HepG2 (cell line): ENCODE measurements at regions not wholly inside any gene's neighbourhood (a gene's known extent, or its start where the extent isn't known, plus 50 kb on each side); places are given as distances from the start of the nearest gene placed in this dataset.

ENCODE experiments used
- CEBPG ChIP-seq: IDR thresholded peaks from 2 replicates; pipeline ENCODE4 v1.6.1; 2016
- FIP1L1 ChIP-seq: fragments of 200-400 bp; formaldehyde crosslinking; IDR thresholded peaks from 2 replicates; pipeline ENCODE4 v1.6.1; 2018; ENCODE audit warnings: low read depth, mild to moderate bottlenecking, low read length, moderate library complexity, borderline replicate concordance; ENCODE audit not compliant: insufficient read depth
- NR3C1 ChIP-seq: sonication (generic); formaldehyde crosslinking; IDR thresholded peaks from 2 replicates; pipeline ENCODE4 v1.4.0; 2020; ENCODE audit warnings: missing genetic modification reagents
- POLR2AphosphoS5 ChIP-seq: IDR thresholded peaks from 2 replicates; pipeline ENCODE4 v1.6.1; 2012; ENCODE audit warnings: low read depth, low read length
- SNRNP70 ChIP-seq: fragments of 200-400 bp; formaldehyde crosslinking; IDR thresholded peaks from 2 replicates; pipeline ENCODE4 v1.6.1; 2017; ENCODE audit warnings: mild to moderate bottlenecking, low read depth, low read length, moderate library complexity
- SP1 ChIP-seq, 2 experiments: fragments of 450-650 bp in 1 of 2; sonication (generic) in 1 of 2; formaldehyde crosslinking in 1 of 2; IDR thresholded peaks; 2 replicates each; pipeline versions ENCODE4 v1.4.0 to v1.6.1; 2016 to 2020; ENCODE audit warnings: missing genetic modification reagents in 1 of 2
- SP140L ChIP-seq: sonication (generic); formaldehyde crosslinking; IDR thresholded peaks from 2 replicates; pipeline ENCODE4 v1.4.0; 2020; ENCODE audit warnings: missing genetic modification reagents, borderline replicate concordance
- ZNF121 ChIP-seq: sonication (generic); formaldehyde crosslinking; IDR thresholded peaks from 2 replicates; pipeline ENCODE4 v1.5.0; 2020; ENCODE audit warnings: mild to moderate bottlenecking, missing genetic modification reagents
- ZNF253 ChIP-seq: sonication (generic); formaldehyde crosslinking; IDR thresholded peaks from 2 replicates; pipeline ENCODE4 v1.8.0; 2022; ENCODE audit warnings: mild to moderate bottlenecking, missing genetic modification reagents, borderline replicate concordance
- ZNF274 ChIP-seq: sonication (generic); formaldehyde crosslinking; IDR thresholded peaks from 2 replicates; pipeline ENCODE4 v1.5.1; 2020; ENCODE audit warnings: mild to moderate bottlenecking, missing genetic modification reagents
- ZNF430 ChIP-seq: sonication (generic); formaldehyde crosslinking; IDR thresholded peaks from 2 replicates; pipeline ENCODE4 v1.9.0; 2021; ENCODE audit warnings: mild to moderate bottlenecking, missing genetic modification reagents
- TF ChIP-seq, protein P1 (sequence below): sonication (generic); formaldehyde crosslinking; IDR thresholded peaks from 2 replicates; pipeline ENCODE4 v1.8.1; 2023; ENCODE audit warnings: mild to moderate bottlenecking, missing genetic modification reagents
- TF ChIP-seq, protein P2 (sequence below): sonication (generic); formaldehyde crosslinking; IDR thresholded peaks from 2 replicates; pipeline ENCODE4 v1.4.0; 2020; ENCODE audit warnings: missing genetic modification reagents
- TF ChIP-seq, protein P3 (sequence below): sonication (generic); formaldehyde crosslinking; IDR thresholded peaks from 2 replicates; pipeline ENCODE4 v1.5.0; 2020; ENCODE audit warnings: mild to moderate bottlenecking, missing genetic modification reagents, moderate library complexity

DNA sequence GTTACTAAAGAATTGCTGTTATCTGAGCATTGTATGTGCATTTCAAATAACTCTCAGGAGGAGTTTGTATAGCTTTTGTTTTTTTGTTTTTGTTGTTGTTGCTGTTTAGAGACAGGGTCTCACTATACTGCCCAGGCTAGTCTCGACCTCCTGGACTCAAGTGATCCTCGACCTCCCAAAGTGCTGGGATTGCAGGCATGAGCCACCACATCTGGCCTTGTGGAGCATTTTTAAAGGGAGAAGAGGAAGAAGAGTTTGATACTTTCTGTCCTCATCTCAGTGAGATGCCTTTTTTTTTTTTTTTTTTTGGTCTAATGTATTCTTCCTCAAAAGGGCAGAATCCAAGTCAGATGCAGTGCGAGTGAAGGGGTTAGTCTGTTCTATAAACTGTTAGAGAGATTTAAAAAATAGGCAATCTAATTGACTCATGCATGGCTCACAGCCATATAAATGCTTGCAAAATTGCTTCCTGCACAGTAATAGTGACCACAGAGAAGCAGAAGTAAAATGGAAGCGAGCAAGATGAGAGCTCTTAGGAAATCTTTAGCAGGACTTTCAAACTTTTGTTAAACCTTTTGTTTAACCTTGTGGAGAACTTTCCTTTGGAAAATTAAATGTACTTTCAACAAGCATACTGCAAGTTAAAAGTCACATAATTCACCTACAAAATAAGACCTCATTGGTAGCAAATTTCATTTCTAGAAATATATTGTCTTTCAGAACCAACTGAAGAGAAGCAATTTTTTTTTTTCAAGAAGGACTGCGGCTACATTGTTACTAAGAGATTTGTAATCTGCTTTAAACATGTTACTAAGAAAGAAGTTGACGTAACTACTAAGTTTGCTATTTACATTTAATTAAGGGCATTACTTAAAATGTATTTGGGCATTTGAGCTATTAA lies 52.3 kb upstream of the ROCK1 start:
- TF ChIP-seq POLR2AphosphoS5: no peak
- TF ChIP-seq ZNF430: no peak
- TF ChIP-seq, protein P1, sequence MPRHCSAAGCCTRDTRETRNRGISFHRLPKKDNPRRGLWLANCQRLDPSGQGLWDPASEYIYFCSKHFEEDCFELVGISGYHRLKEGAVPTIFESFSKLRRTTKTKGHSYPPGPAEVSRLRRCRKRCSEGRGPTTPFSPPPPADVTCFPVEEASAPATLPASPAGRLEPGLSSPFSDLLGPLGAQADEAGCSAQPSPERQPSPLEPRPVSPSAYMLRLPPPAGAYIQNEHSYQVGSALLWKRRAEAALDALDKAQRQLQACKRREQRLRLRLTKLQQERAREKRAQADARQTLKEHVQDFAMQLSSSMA (CRISPR knock-in tag): no peak
- no peak for TF ChIP-seq ZNF253 (CRISPR knock-in tag)
- no peak for TF ChIP-seq SP1 (IDR thresholded peaks at IDR 0.05)
- no peak for TF ChIP-seq SP1 (CRISPR knock-in tag; IDR thresholded peaks at IDR 0.05)
- TF ChIP-seq ZNF274 (CRISPR knock-in tag): no peak
- no peak for TF ChIP-seq SNRNP70
- no peak for TF ChIP-seq FIP1L1
- TF ChIP-seq ZNF121 (CRISPR knock-in tag): no peak
- no peak for TF ChIP-seq SP140L
- TF ChIP-seq, protein P2, sequence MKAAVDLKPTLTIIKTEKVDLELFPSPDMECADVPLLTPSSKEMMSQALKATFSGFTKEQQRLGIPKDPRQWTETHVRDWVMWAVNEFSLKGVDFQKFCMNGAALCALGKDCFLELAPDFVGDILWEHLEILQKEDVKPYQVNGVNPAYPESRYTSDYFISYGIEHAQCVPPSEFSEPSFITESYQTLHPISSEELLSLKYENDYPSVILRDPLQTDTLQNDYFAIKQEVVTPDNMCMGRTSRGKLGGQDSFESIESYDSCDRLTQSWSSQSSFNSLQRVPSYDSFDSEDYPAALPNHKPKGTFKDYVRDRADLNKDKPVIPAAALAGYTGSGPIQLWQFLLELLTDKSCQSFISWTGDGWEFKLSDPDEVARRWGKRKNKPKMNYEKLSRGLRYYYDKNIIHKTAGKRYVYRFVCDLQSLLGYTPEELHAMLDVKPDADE (CRISPR knock-in tag): no peak
- TF ChIP-seq NR3C1 (CRISPR knock-in tag): no peak
- TF ChIP-seq, protein P3, sequence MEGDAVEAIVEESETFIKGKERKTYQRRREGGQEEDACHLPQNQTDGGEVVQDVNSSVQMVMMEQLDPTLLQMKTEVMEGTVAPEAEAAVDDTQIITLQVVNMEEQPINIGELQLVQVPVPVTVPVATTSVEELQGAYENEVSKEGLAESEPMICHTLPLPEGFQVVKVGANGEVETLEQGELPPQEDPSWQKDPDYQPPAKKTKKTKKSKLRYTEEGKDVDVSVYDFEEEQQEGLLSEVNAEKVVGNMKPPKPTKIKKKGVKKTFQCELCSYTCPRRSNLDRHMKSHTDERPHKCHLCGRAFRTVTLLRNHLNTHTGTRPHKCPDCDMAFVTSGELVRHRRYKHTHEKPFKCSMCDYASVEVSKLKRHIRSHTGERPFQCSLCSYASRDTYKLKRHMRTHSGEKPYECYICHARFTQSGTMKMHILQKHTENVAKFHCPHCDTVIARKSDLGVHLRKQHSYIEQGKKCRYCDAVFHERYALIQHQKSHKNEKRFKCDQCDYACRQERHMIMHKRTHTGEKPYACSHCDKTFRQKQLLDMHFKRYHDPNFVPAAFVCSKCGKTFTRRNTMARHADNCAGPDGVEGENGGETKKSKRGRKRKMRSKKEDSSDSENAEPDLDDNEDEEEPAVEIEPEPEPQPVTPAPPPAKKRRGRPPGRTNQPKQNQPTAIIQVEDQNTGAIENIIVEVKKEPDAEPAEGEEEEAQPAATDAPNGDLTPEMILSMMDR: no peak
- no peak for TF ChIP-seq CEBPG (CRISPR knock-in tag)
